HCT116 (cell line): ENCODE measurements at regions not wholly inside any gene's neighbourhood (a gene's known extent, or its start where the extent isn't known, plus 50 kb on each side); places are given as distances from the start of the nearest gene placed in this dataset.

ENCODE experiments used
- CEBPB ChIP-seq: IDR thresholded peaks from 2 replicates; pipeline ENCODE4 v1.6.1; 2012; ENCODE audit warnings: low read depth
- EGR1 ChIP-seq: IDR thresholded peaks from 2 replicates; pipeline ENCODE4 v1.6.1; 2012; ENCODE audit warnings: low read depth
- EZH2phosphoT487 ChIP-seq: fragments of 200-600 bp; IDR thresholded peaks from 2 replicates; pipeline ENCODE4 v1.6.1; 2018; ENCODE audit warnings: antibody characterized with exemption, borderline replicate concordance
- POLR2A ChIP-seq: IDR thresholded peaks from 2 replicates; pipeline ENCODE4 v1.7.0; 2011; ENCODE audit warnings: borderline replicate concordance; ENCODE audit not compliant: insufficient read depth, insufficient read length; ENCODE audit errors: extremely low read depth
- POLR2AphosphoS5 ChIP-seq: IDR thresholded peaks from 2 replicates; pipeline ENCODE4 v1.6.1; 2011; ENCODE audit warnings: mild to moderate bottlenecking, low read depth, low read length, moderate library complexity
- RAD21 ChIP-seq: IDR thresholded peaks from 2 replicates; pipeline ENCODE4 v1.6.1; 2012; ENCODE audit warnings: low read depth, mild to moderate bottlenecking
- SIN3A ChIP-seq: IDR thresholded peaks from 2 replicates; pipeline ENCODE4 v1.6.1; 2012; ENCODE audit warnings: low read depth
- SP1 ChIP-seq: IDR thresholded peaks from 2 replicates; pipeline ENCODE4 v1.6.1; 2012; ENCODE audit warnings: low read depth
- TCF7L2 ChIP-seq: IDR thresholded peaks from 2 replicates; pipeline ENCODE4 v1.7.0; 2011; ENCODE audit warnings: borderline replicate concordance, inconsistent platforms; ENCODE audit not compliant: insufficient read depth, insufficient read length; ENCODE audit errors: extremely low read depth
- YY1 ChIP-seq: IDR thresholded peaks from 2 replicates; pipeline ENCODE4 v1.6.1; 2011; ENCODE audit warnings: low read length, low read depth, moderate library complexity, mild to moderate bottlenecking; ENCODE audit not compliant: insufficient replicate concordance; ENCODE audit errors: extremely low read depth
- TF ChIP-seq, protein P1 (sequence below), 3 experiments: fragments of 200-600 bp in 1 of 3; sonication (generic) in 1 of 3; IDR thresholded peaks in 2 of 3; conservative IDR thresholded peaks in 1 of 3; 2 replicates each; pipeline ENCODE4 v1.5.1; 2012 to 2017; ENCODE audit warnings: low read depth in 2 of 3, low read length in 2 of 3, antibody characterized with exemption in 1 of 3, borderline replicate concordance in 1 of 3, control low read depth in 1 of 3, mild to moderate bottlenecking in 1 of 3, mixed read lengths in 1 of 3, mixed run types in 1 of 3, moderate library complexity in 1 of 3; ENCODE audit not compliant: insufficient read depth in 1 of 3
- TF ChIP-seq, protein P2 (sequence below): IDR thresholded peaks from 2 replicates; pipeline ENCODE4 v1.6.1; 2012; ENCODE audit warnings: low read depth

DNA sequence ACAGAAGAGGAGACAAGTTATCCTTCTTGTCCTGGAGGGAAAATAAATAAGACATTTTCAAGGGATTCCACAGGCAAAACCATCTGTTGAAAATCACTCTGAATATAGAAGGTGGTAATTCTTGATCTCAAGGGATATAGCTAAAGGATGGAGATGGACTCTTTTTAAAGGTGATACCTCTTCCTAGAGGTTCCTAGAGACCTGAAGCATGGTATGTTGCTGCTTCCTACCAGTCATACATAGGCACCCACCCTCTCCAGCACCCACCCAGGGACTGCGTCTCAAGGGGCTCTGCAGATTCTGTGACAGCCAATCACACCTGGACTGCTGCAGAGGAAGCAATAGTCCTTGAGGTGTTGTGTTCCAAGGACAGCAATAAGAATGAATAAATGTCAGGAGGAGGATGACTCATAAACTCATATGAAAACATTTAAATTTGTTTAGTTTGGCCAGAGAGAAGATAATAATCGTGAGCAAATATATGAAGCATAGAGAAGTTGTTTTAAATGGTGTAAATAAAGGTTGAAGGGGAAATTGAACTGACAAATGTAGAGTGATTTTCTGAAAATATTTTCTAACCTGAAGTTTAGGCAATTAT is 741.6 kb upstream of the CBLB start:
- TF ChIP-seq YY1 (no peak), RAD21 (no peak), POLR2AphosphoS5 (no peak), POLR2A (no peak), EGR1 (no peak), SP1 (no peak), TCF7L2 (no peak), SIN3A (no peak), EZH2phosphoT487 (no peak), CEBPB (no peak)
- TF ChIP-seq, protein P1, sequence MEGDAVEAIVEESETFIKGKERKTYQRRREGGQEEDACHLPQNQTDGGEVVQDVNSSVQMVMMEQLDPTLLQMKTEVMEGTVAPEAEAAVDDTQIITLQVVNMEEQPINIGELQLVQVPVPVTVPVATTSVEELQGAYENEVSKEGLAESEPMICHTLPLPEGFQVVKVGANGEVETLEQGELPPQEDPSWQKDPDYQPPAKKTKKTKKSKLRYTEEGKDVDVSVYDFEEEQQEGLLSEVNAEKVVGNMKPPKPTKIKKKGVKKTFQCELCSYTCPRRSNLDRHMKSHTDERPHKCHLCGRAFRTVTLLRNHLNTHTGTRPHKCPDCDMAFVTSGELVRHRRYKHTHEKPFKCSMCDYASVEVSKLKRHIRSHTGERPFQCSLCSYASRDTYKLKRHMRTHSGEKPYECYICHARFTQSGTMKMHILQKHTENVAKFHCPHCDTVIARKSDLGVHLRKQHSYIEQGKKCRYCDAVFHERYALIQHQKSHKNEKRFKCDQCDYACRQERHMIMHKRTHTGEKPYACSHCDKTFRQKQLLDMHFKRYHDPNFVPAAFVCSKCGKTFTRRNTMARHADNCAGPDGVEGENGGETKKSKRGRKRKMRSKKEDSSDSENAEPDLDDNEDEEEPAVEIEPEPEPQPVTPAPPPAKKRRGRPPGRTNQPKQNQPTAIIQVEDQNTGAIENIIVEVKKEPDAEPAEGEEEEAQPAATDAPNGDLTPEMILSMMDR (IDR thresholded peaks at IDR 0.05 in 2 of 3, conservative IDR thresholded peaks at IDR 0.05 in 1 of 3; ENCODE audit: borderline replicate concordance in 1 of 3, insufficient read depth in 1 of 3, low read depth in 2 of 3, low read length in 2 of 3): no peak
- TF ChIP-seq, protein P2, sequence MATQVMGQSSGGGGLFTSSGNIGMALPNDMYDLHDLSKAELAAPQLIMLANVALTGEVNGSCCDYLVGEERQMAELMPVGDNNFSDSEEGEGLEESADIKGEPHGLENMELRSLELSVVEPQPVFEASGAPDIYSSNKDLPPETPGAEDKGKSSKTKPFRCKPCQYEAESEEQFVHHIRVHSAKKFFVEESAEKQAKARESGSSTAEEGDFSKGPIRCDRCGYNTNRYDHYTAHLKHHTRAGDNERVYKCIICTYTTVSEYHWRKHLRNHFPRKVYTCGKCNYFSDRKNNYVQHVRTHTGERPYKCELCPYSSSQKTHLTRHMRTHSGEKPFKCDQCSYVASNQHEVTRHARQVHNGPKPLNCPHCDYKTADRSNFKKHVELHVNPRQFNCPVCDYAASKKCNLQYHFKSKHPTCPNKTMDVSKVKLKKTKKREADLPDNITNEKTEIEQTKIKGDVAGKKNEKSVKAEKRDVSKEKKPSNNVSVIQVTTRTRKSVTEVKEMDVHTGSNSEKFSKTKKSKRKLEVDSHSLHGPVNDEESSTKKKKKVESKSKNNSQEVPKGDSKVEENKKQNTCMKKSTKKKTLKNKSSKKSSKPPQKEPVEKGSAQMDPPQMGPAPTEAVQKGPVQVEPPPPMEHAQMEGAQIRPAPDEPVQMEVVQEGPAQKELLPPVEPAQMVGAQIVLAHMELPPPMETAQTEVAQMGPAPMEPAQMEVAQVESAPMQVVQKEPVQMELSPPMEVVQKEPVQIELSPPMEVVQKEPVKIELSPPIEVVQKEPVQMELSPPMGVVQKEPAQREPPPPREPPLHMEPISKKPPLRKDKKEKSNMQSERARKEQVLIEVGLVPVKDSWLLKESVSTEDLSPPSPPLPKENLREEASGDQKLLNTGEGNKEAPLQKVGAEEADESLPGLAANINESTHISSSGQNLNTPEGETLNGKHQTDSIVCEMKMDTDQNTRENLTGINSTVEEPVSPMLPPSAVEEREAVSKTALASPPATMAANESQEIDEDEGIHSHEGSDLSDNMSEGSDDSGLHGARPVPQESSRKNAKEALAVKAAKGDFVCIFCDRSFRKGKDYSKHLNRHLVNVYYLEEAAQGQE: no peak
